SH-SY5Y (cell line): ENCODE measurements at regions not wholly inside any gene's neighbourhood (a gene's known extent, or its start where the extent isn't known, plus 50 kb on each side); places are given as distances from the start of the nearest gene placed in this dataset.

Source experiments
- GATA2 ChIP-seq: IDR thresholded peaks from 2 replicates; pipeline ENCODE4 v1.6.1; 2011; ENCODE audit warnings: mild to moderate bottlenecking, low read depth, low read length
- GATA3 ChIP-seq: IDR thresholded peaks from 2 replicates; pipeline ENCODE4 v1.6.1; 2011; ENCODE audit warnings: low read depth, mild to moderate bottlenecking, low read length, moderate library complexity

DNA sequence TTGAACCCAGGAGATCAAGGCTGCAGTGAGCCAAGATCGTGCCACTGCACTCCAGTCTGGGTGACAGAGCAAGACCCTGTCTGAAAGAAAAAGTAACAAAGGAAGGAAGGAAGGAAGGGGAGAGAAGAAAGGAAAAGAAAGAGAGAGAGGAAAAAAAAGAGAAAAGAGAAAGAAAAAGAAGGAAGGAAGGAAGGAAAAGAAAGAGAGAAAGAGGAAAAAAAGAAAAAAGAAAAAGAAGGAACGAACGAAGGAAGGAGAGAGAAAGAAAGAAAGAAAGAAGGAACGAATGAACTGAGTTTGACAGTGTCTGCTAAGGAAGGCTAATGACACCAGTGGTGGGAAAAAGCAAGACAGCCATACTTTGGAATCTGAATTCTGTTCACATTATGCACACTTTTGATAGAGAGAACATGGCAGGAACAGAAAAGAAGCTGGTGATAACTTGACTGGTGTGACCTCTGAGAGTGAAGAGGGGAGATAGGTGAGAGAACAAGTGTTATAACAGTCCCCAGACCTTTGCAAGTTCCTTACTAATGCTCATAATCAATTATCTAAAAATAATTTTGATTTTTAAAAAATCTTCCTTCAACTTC, 93.3 kb upstream of the MYLIP start:
- TF ChIP-seq GATA3 (no peak), GATA2 (no peak)
